Dermis blood vessel endothelial cell (primary cell): ENCODE measurements at regions not wholly inside any gene's neighbourhood (a gene's known extent, or its start where the extent isn't known, plus 50 kb on each side); places are given as distances from the start of the nearest gene placed in this dataset.

ENCODE experiments used
- DNase-seq: peaks from one replicate; pipeline ENCODE4 v3.0.0; 2010

DNA sequence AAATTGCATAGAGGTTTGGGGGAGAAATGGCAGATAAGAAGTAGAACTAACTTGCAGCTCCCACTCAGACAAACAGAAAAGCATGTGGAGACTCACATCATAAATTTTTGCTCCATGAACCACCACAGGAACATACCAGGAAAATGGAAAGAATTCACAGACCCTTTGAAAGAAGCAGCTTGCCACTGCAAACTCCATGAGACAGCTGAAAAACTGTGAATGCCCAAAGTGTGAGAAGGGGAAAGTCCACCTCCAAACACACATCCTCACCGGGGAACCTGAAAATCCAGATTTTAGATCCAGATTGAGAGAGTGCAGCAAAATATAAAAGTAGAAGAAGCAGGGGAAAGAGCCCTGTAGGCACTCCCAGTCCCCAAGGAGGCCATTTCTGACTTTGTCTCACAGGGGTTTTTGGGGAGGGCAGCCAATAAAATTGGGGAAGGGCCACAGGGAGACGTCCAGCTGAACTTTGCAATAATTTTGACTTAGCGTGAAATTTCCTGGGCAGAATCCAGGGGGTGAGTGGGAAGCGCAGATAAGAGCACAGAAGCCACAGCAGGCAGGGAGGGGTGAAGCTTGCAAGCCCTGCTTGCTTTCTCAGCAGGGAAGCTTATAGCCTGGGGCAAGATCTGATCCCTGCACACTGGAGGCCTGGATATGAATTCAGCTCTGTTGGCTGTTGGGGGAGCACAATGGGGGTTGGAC is 183.4 kb upstream of the UBE2E2 start:
- DNase-seq: no peak

DNA sequence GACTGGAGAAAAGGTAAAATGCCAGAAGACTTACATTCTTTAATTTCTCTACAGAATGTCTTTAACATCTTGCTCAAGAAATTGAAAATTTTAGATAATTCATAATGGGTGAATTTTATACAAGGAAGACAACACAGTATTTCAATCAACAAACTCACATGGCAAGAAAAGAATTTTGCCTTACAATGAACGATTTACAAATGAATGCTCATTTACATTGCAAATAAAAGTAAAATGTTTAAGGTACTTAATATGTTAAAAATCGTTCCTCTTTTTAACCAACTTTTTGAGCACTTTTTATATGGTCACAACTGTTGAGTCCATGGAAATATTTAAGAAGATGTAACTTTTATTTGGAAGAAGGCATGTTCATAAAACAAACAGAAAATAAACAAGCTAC is 174.8 kb upstream of the UBE2E2 start:
- DNase-seq: no peak

- DNase-seq: no peak
These were observed 174.1 kb upstream of the UBE2E2 start for GRCh38 chr3:23029001-23029400.

DNA sequence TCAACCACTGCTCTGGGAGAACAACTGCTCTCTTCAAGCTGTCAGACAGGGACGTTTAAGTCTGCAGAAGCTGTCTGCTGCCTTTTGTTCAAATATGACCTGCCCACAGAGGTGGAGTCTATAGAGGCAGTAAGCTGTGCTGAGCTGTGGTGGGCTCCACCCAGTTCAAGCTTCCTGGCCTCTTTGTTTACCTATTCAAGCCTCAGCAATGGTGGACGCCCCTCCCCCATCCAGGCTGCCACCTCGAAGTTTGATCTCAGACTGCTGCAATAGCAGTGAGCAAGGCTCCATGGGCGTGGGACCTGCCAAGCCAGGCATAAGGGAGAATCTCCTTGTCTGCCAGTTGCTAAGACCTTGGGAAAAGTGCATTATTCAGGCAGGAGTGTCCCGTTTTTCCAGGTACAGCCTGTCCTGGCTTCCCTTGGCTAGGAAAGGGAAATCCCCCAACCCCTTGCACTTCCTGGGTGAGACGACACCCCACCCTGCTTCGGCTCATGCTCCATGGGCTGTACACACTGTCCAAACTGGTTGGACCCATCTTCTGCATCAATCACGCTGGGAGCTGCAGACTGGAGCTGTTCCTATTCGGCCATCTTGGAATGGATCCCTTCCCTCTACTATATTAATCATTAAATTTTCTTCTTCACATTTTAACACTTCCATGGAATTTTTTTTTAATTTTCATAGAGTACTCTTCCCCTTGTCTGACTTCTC is 167.0 kb upstream of the UBE2E2 start:
- no peak for DNase-seq

- no peak for DNase-seq
These were observed 166.4 kb upstream of the UBE2E2 start for GRCh38 chr3:23036728-23037127.

- DNase-seq: no peak
These were observed 164.7 kb upstream of the UBE2E2 start for GRCh38 chr3:23038471-23038870.

GRCh38 chr3:23041918-23042696 is 161.0 kb upstream of the UBE2E2 start:
- DNase-seq: no peak

GRCh38 chr3:23044463-23044862 is 158.7 kb upstream of the UBE2E2 start:
- no peak for DNase-seq

DNA sequence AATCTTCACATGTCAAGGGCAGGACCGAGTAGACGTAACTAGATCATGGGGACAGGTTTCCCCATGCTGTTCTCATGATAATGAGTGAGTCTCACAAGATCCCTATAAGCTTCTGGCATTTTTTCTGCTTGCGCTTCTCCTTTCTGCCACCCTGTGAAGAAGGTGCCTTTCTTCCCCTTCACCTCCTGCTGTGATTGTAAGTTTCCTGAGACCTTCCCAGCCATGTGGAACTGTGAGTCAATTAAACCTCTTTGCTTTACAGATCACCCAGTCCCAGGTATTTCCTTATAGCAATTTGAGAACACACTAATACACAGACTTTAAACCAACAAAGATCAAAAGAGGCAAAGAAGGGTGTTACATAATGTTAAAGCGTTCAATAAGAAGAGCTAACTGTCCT is 156.6 kb upstream of the UBE2E2 start:
- no peak for DNase-seq

GRCh38 chr3:23051240-23052140 is 151.6 kb upstream of the UBE2E2 start:
- DNase-seq: no peak

GRCh38 chr3:23052208-23052607 is 150.9 kb upstream of the UBE2E2 start:
- no peak for DNase-seq

DNA sequence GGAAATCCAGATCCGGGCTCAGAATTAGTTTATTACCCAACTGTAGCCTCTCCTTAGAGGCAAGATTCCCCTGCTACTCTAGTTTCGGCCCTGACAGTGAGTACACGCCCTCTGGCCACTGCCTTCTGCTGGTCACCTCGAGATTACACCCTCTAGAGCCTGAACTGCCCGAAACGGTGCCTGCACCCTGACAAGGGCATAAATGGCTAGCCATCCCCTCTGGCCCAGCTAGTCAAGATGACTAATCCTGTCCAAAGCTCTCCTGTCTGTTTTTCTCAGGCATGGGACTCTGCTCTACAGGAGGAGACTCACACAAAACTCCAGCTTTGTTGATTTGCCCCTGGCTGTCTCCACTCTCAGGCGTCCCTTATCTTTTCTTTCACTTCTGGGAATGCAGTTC is 150.5 kb upstream of the UBE2E2 start:
- DNase-seq: no peak

- DNase-seq: no peak
These were observed 147.3 kb upstream of the UBE2E2 start for GRCh38 chr3:23055733-23056376.

DNA sequence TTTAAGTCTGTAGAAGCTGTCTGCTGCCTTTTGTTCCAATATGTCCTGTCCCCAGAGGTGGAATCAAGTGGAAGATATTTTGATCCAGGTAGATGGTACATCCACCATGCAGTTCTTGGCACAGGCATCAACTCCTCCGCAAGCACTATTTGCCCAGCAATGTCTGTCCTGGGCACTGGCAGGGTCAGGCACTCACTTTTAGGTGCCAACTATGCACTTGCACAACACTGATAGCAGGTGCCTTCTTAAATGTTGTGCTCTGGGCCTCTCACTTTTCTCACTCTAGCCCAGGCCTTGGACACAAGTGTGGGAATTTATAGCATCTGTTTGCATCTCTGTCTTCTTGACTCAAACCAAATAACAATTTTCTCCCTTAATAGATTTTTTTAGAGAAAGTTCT is 140.5 kb upstream of the UBE2E2 start:
- no peak for DNase-seq

DNA sequence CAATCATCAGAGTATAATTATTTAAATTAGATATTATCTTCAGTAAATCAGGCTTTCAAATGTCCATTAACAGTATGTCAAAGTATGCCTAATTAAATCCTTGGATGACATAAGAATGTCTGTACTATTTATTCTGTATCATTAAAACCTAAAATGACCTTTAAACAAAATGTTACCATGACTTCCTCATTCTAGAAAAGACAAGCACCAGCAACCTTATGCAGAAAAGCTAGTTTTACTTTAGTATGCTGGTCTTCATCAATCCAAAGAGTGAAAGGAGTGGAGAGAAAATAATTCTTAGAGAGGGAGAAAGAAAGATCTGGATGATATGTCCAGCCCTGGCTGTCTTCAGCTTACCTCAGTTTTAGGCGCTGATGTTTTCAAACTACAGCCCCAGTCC is 140.1 kb upstream of the UBE2E2 start:
- DNase-seq: no peak

DNA sequence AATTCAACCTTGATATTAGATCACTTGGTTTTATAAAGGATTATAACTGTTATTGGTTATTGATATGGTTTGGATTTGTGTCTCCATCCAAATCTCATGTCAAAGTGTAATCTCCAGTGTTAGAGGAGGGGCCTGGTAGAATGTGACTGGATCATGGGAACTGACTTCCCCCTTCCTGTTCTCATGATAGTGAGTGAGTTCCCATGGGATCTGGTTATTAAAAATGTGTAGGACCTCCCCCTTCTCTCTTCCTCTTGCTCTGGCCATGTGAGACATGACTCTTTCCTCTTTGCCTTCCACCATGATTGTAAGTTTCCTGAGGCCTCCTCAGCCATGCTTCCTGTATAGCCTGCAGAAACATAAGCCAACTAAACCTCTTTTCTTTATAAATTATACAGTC is 136.0 kb upstream of the UBE2E2 start:
- no peak for DNase-seq

DNA sequence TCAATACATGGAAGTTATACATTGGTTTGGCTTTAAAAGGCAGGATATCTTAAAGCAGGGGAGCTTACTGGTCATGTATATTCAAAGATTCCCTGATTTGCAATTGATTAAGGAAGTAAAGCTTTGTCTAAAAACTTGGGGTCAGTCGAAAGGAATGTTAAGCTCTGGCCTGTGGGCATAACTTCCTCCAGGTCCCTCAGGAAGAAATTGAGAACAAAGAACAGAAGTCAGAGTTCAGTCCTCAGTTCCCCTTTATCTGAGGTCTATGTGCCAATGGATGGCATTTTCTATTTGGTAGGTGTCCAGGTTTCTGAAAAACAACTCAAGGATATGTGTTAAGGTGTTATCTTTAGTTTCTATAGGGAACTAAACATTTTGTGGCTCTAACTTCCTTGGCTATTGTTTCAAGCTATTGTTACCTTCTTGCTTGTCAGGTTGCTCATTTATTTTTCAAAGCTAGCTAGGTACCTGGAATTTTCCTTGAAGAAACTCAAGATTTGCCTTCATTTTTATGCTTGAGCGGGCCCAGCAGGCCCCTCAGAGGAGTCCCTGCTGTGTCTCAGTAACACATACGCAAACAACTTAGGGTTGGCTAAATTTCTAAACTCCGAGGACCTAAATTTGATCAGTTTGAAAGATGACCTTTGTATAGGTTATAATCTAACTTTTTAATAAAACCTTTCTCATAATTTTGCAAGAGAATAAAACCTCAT is 135.0 kb upstream of the UBE2E2 start:
- DNase-seq: peak; percentile 41

DNA sequence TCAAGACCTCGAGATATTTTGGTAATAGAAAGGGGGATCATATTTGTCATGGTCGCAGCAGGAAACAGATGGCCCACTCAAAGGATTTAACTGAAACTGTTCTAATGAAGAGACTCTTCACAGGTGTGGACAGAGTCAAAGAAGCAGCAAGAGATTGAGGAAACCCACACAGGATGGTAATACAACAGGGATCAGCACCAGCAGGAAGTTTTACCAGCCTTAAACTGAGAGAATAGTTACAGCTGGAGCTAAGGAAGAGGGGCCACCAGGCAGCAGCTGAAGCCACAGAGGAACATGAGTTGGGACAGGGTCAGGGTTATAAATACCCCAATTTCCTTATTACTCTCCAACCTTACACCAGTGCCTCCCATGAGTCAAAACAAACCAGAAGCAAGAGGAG is 131.8 kb upstream of the UBE2E2 start:
- peak; percentile 18 for DNase-seq

GRCh38 chr3:23071758-23072157 is 131.4 kb upstream of the UBE2E2 start:
- DNase-seq: no peak

GRCh38 chr3:23072693-23073092 is 130.4 kb upstream of the UBE2E2 start:
- DNase-seq: no peak

DNA sequence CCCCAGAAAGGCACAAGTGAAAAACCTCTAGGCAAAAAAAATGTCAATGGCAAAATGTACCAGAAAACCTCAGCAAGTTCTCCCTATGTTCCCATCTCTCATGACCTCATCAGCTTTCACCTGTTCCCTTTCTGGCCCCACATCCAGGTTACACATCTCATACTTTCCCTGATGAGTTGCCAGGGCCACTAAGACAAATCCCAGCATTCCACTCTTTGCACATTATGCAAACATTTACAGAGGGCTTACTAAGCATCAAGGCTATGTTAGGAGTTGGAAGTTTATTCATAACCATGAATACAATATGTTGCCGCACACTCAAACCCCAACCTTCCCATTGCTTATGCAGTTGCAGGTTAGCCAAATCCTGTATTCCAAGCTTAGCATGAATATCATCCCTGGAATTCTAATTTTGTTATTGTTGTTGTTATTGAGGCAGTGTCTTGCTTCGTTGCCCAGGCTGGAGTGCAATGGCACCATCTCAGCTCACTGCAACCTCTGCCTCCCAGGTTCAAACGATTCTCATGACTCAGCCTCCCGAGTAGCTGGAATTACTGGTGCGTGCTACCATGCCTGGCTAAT is 129.3 kb upstream of the UBE2E2 start:
- no peak for DNase-seq
